NCI-H1105 treated with DMSO at 0.1 percent for 48 hours (cell line): ENCODE measurements at regions not wholly inside any gene's neighbourhood (a gene's known extent, or its start where the extent isn't known, plus 50 kb on each side); places are given as distances from the start of the nearest gene placed in this dataset.
A peak's percentile ranks its signal among the peaks of the same experiment; 100 is the strongest.
"Not testable (repeated sequence)": the region's sequence is repeated elsewhere in the genome, so short reads cannot be mapped to it uniquely, and the experiment has no call there.

Experiments used
- DNase-seq: peaks from one replicate; lab custom pipeline; 2025; lab: John Stamatoyannopoulos, UW

DNA sequence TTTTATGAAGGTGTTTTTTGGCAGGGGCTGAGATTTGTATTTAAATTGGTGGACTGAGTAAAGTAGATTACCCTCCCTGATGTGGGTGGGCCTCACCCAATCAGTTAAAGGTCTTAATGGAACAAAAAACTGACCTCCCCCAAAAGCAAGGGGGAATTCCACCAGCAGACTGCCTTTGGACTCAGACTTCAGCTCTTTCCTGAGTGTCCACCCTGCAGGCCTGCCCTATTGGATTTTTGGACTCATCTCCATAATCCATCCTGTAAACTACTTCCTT, 228.4 kb upstream of the CAND1 start:
- no peak for DNase-seq

DNA sequence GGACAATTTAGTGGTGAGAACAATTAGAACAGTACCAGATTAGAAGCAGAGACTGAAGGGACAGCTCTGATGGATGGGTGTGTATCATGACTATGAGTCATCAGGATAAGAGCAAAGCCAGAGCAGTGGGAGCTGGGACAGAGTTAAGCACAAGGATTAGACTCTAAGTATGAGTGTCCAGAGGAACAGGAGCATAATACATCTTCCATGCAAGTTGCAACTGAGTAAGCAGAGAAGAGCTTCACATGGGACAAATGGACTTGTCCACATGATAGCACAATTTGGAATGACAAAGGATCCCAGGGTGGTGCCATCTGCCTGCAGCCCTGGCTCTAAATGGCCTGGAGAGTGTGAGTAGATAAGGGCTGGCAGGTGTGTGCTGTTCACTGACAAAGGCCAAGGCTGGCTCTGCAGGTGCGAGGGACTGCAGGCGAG, 226.4 kb upstream of the CAND1 start:
- DNase-seq: peak; percentile 77

- DNase-seq: no peak
These were observed 225.4 kb upstream of the CAND1 start for GRCh38 chr12:67043771-67044170.

- no peak for DNase-seq
These were observed 223.5 kb upstream of the CAND1 start for GRCh38 chr12:67045650-67046049.

GRCh38 chr12:67046062-67046461, 223.1 kb upstream of the CAND1 start:
- DNase-seq: no peak

DNA sequence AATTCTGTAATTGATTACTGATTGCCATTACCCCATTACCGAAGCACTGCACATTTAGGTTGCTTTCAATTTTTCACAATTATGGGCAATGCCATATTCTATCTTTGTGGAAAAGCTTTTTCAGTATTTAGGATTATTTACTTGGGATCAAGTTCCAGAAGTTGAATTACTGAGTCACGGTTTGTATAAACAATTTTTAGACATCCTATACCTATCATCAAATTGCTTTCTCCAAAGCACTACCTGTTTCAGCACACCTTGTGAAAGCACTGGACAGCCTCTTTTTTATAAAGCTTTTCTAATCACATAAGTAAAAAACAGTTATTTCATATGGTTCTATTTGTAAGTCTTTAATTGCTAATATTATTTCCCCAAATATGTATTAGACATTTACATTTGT, 221.5 kb upstream of the CAND1 start:
- no peak for DNase-seq

DNA sequence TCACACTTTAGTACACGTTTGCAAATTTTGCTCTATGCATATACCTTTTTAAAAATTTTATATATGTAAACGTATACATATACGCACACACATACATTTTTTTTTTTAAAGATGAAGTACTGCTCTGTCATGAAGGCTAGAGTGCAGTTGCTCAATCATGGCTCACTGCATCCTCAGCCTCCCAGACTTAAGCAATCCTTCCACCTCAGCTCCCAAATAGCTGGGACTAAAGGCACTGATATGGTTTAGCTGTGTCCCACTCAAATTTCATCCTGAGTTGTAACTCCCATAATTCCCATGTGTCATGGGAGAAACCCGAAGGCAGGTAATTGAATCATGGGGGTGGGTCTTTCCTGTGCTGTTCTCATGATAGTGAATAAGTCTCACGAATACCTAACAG, 220.8 kb upstream of the CAND1 start:
- no peak for DNase-seq

DNA sequence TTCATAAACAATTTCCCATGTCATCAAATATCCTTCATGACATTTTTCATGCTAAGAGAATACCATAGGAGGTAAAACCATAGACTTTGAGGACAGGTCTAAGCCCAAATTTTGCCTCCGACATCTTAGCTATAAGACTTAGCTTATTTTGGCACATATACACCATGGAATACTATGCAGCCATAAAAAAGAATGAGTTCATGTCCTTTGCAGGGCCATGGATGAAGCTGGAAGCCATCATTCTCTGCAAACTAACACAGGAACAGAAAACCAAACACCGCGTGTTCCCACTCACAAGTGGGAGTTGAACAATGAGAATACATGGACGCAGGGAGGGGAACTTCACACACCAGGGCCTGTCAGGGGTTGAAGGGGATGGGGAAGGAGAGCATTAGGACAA, 220.0 kb upstream of the CAND1 start:
- not testable (repeated sequence) for DNase-seq

DNA sequence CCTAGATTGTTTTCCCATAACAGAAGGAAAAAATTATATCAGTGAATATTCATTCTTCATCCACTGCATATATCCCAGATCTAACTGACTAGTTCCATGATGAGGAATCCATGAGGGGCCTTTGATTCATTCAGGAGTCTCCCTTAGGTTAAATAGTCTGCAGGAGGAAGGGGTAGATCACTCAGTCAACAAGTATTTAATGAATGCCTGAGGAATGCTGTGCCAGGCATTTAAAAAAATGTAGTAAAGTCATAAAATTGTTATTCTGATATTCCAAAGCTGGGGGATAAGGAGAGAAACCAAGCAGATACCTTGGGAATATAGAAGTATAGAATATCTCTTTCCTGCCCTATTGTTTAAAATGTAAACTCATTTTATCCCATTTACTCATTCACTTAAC, 216.2 kb upstream of the CAND1 start:
- DNase-seq: no peak

- DNase-seq: no peak
These were observed 212.8 kb upstream of the CAND1 start for GRCh38 chr12:67056329-67056728.

DNA sequence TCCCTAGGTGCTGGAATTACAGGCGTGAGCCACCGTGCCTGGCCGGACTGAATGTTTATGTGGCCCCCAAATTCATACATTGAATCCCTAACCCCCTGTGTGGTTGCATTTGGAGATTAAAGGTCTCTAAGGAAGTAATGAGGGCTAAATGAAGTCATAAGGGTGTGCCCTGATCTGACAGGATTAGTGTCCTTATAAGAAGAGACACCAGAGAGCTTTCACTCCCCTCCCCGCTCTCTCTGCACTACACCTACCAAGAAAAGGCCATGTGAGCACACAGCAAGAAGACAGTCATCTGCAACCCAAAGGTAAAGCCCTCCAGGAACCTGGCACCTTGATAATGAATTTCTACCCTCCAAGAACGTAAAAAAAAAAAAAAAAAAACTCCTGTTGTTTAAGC, 212.1 kb upstream of the CAND1 start:
- no peak for DNase-seq

- DNase-seq: no peak
These were observed 207.0 kb upstream of the CAND1 start for GRCh38 chr12:67062193-67062592.

DNA sequence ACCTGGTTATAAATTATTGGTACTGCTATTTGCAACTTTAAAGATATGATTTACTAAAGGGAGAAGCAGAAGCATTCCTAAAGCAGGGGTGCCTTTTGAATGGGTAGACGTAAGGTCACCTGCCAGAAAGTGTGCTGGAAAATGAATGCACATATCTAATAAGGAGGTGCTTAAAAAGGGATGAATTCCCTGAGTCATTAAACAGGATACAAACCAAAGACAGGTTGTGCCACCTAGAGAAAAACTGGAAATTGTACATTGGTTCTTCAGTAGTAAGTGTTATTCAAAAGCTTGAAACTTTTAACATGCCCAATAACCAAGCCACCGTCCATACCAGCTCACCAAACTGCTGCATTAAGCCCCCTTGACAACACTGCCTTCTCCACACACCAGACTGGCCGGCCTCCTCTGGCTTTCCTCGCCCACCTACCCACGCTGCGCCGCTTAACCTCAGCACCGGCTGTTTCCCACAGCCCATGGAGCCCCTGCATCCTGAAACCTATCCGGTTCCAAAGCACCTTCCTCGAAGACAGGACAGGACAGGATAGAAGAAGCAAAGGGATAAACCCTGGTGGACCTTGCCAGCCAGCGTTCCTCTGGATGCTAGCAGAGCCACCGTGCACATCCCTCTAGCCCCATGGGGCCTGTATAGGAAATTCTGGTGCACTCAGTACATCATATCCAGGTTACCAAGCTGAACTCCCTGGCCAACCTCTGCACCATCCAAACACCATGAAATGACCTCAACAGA, 201.5 kb upstream of the CAND1 start:
- DNase-seq: peak; percentile 6

- peak; percentile 62 for DNase-seq
These were observed 200.9 kb upstream of the CAND1 start for GRCh38 chr12:67068204-67068731.

- DNase-seq: peak; percentile 69
These were observed 200.3 kb upstream of the CAND1 start for GRCh38 chr12:67068761-67069450.

DNA sequence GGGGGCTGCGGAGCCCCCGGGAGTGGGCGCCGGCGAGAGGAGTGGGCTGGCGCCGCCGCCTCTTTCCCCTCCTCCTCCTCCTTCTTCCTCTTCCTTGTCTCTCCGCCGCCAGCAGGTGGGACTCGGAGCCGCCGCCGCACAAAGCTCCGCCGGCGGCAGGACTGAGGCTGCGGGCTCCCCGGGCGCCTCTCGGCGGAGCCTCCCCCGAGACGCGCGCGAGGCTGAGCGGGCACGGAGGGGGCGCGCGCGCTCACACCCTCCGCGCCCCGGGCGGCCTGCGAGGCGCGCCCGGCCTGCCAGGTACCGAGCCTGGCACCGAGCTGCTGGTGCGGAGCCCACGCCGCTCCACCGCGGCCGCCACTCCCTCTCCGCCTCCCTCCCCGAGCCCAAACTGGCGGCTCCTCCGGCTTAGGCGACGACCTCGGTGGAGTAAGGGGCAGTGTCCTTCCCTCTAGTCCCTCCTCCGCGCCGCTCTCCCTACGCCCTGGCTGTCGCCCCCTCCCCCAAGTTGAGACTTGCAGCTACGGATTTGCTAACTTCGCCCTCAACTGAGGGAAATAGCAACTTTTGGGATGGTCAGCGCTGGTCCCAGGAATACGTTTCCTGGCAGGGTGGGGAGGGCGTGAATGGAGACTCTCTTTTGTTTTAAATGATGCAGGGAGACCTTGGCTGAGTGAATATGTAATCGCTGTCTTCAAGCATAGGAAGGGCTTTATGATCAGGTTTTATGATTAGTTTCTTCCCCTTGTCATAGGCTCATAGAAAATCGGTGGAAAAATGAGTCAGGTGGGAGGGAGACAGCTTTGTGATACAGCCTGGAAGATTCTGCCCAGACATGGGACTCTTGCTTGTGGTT, 199.5 kb upstream of the CAND1 start:
- peak; percentile 57 for DNase-seq

DNA sequence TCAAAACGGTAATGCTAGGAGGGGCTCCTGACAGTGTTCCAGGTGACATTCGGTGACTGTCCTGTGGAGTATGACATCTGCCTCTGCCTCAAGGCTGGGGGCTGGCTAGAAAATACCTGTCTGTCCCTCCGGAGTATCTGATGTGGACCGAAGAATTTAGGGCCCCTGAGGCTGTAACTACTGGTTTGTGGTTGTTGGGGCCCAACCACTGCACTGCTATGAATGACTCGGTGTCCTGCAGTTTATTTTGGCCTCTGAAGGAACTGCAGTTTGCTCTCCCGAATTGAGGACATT, 198.9 kb upstream of the CAND1 start:
- no peak for DNase-seq

DNA sequence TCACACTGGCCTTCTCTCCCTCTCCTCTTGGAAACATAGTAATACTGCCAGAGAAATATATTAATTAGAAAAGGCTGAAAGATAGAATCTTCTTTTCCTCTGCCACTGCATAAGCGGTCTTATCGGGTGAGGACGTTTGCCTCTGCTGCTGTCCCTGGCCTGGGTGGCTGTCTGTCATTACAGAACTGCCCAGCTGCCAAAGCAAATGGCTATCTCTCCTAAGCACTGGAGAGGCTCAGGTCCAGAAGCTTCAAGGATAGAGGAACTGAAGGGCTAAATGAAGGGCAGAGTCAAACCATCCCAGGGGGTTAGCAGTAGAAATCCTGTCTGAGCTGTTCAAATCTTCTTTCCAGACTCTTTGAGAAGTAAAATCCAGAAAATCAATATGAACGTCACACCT, 198.6 kb upstream of the CAND1 start:
- no peak for DNase-seq

DNA sequence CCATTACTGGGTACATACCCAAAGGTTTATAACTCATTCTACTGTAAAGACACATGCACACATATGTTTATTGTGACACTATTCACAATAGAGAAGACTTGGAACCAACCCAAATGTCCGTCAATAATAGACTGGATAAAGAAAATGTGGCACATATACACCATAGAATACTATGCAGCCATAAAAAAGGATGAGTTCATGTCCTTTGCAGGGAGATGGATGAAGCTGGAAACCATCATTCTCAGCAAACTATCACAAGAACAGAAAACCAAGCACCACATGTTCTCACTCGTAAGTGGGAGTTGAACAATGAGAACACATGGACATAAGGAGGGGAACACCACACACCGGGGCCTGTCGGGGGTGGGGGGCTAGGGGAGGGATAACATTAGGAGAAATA, 196.9 kb upstream of the CAND1 start:
- not testable (repeated sequence) for DNase-seq

DNA sequence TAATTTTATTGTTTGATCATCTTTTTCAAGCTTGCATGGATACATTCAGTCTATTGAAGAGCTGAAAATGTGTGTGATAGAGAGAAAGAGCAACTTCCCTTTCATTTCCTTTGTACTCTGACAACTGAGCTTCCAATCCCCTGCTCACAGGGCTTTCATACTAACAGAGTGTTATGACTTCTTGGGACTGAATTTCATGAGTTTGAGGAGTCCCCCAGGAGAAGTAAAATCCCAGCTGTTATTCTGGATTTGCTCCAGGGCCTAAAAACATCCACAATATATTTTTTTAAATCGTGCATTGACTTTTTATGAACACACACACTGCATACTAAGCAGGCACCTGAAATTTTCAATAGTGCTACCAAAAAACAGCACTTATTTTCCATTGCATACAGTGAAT, 195.8 kb upstream of the CAND1 start:
- DNase-seq: no peak

GRCh38 chr12:67074072-67074471, 195.1 kb upstream of the CAND1 start:
- DNase-seq: no peak

DNA sequence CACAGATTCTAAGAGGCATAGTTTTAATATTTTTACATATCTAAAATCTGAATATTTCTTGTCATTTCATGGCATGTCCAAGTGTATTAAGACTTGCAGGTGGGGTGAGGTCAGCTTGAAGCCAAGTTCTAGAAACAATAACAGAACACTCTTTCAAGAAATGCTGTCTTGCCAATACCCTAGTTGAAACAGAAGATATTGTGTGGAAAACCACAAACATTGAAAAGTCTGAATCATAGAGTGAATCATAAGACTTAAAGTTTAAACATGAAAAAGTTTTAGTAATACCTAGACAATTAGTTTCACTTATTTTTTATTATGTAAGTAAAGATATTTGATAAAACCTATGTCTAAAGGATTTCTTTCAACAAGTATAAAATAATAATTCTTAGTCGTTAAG, 191.5 kb upstream of the CAND1 start:
- DNase-seq: no peak

- DNase-seq: no peak
These were observed 190.2 kb upstream of the CAND1 start for GRCh38 chr12:67078957-67079356.
